GM23338 (cell line): ENCODE measurements at regions not wholly inside any gene's neighbourhood (a gene's known extent, or its start where the extent isn't known, plus 50 kb on each side); places are given as distances from the start of the nearest gene placed in this dataset.

Experiments used
- ATAC-seq: fragments of 200-7000 bp; cut with Tn5 transposase; 3 replicates; pipeline ENCODE4 v1.9.1; 2020
- DNase-seq: peaks from one replicate; pipeline ENCODE4 v3.0.0-alpha.2; 2015; ENCODE audit warnings: low spot score
- H2AFZ ChIP-seq: fragments of 200-600 bp; sonication (generic); 2 replicates; pipeline ENCODE4 v1.8.0; 2016; ENCODE audit warnings: antibody characterized with exemption, mild to moderate bottlenecking, moderate library complexity
- H3F3A ChIP-seq: fragments of 200-600 bp; sonication (generic); replicated peaks from 2 replicates; pipeline ENCODE4 v1.8.0; 2017; ENCODE audit warnings: antibody characterized with exemption, mixed run types, low read depth
- H3K27ac ChIP-seq: fragments of 200-600 bp; sonication (generic); 2 replicates; pipeline ENCODE4 v1.6.1; 2016; ENCODE audit warnings: low read depth
- H3K27me3 ChIP-seq: fragments of 200-600 bp; sonication (generic); 2 replicates; pipeline ENCODE4 v1.8.0; 2016; ENCODE audit warnings: mild to moderate bottlenecking, mixed run types, moderate library complexity; ENCODE audit not compliant: insufficient read depth
- H3K36me3 ChIP-seq: fragments of 200-600 bp; sonication (generic); 2 replicates; pipeline ENCODE4 v1.8.0; 2016; ENCODE audit warnings: mild to moderate bottlenecking; ENCODE audit not compliant: insufficient read depth
- H3K4me1 ChIP-seq: fragments of 200-600 bp; sonication (generic); 2 replicates; pipeline ENCODE4 v1.8.0; 2016; ENCODE audit warnings: mild to moderate bottlenecking, moderate library complexity; ENCODE audit not compliant: insufficient read depth
- H3K4me2 ChIP-seq: fragments of 200-600 bp; sonication (generic); 2 replicates; pipeline ENCODE4 v1.7.1; 2017; ENCODE audit warnings: mixed run types
- H3K4me3 ChIP-seq: fragments of 200-600 bp; sonication (generic); 2 replicates; pipeline ENCODE4 v1.6.1; 2016; ENCODE audit warnings: mixed run types
- H3K79me2 ChIP-seq: fragments of 200-600 bp; sonication (generic); replicated peaks from 2 replicates; pipeline ENCODE4 v1.8.0; 2017; ENCODE audit warnings: mild to moderate bottlenecking; ENCODE audit not compliant: insufficient read depth
- H3K9me2 ChIP-seq: fragments of 200-600 bp; sonication (generic); 2 replicates; pipeline ENCODE4 v1.8.0; 2017; ENCODE audit not compliant: insufficient read depth
- H4K20me1 ChIP-seq: fragments of 200-600 bp; sonication (generic); replicated peaks from 2 replicates; pipeline ENCODE4 v1.8.0; 2017; ENCODE audit warnings: mild to moderate bottlenecking; ENCODE audit not compliant: insufficient read depth
- H3K27ac Mint-ChIP-seq: 2 replicates; pipeline ENCODE4 v1.8.0; 2020; ENCODE audit warnings: inconsistent platforms, mild to moderate bottlenecking, moderate library complexity, mixed read lengths
- H3K27me3 Mint-ChIP-seq: 3 replicates; pipeline ENCODE4 v1.8.0; 2022; ENCODE audit warnings: low read depth, mild to moderate bottlenecking, moderate library complexity, mixed read lengths, inconsistent platforms; ENCODE audit not compliant: insufficient read depth, poor library complexity
- H3K36me3 Mint-ChIP-seq: 3 replicates; pipeline ENCODE4 v1.8.0; 2021; ENCODE audit warnings: low read depth, mild to moderate bottlenecking, inconsistent platforms, moderate library complexity, mixed read lengths
- H3K4me1 Mint-ChIP-seq: 3 replicates; pipeline ENCODE4 v1.8.0; 2020; ENCODE audit warnings: mild to moderate bottlenecking, inconsistent platforms, mixed read lengths
- H3K4me3 Mint-ChIP-seq: 3 replicates; pipeline ENCODE4 v1.8.0; 2021; ENCODE audit warnings: moderate library complexity, mild to moderate bottlenecking, inconsistent platforms, mixed read lengths
- H3K9me3 Mint-ChIP-seq: 3 replicates; pipeline ENCODE4 v1.8.0; 2020; ENCODE audit warnings: moderate library complexity, mild to moderate bottlenecking, inconsistent platforms, mixed read lengths
- CREB1 ChIP-seq: fragments of 250-450 bp; sonication (Bioruptor Pico); IDR thresholded peaks from 2 replicates; pipeline ENCODE4 v1.5.0; 2020; ENCODE audit warnings: low read depth, mild to moderate bottlenecking, moderate library complexity
- EZH2 ChIP-seq: fragments of 200-600 bp; sonication (generic); IDR thresholded peaks from one replicate; pipeline ENCODE4 v1.8.0; 2017; ENCODE audit warnings: antibody characterized with exemption, mild to moderate bottlenecking, low read depth; ENCODE audit not compliant: unreplicated experiment
- EZH2phosphoT487 ChIP-seq: fragments of 200-600 bp; sonication (generic); IDR thresholded peaks from one replicate; pipeline ENCODE4 v1.8.1; 2018; ENCODE audit warnings: antibody characterized with exemption; ENCODE audit not compliant: unreplicated experiment
- JUNB ChIP-seq: IDR thresholded peaks from one replicate; pipeline ENCODE4 v1.6.1; 2016; ENCODE audit warnings: antibody characterized with exemption; ENCODE audit not compliant: unreplicated experiment
- NANOG ChIP-seq: IDR thresholded peaks from 2 replicates; pipeline ENCODE4 v1.6.1; 2016; ENCODE audit warnings: antibody characterized with exemption, borderline replicate concordance
- POLR2AphosphoS5 ChIP-seq: IDR thresholded peaks from 2 replicates; pipeline ENCODE4 v1.6.1; 2016; ENCODE audit warnings: antibody characterized with exemption, low read depth
- STAT1 ChIP-seq: IDR thresholded peaks from one replicate; pipeline ENCODE4 v1.6.1; 2016; ENCODE audit warnings: antibody characterized with exemption; ENCODE audit not compliant: unreplicated experiment
- ZNF114 ChIP-seq: fragments of 250-450 bp; sonication (Bioruptor Pico); IDR thresholded peaks from 2 replicates; pipeline ENCODE4 v1.5.0; 2020; ENCODE audit warnings: mild to moderate bottlenecking, moderate library complexity
- ZNF331 ChIP-seq: fragments of 250-450 bp; sonication (Bioruptor Pico); IDR thresholded peaks from 2 replicates; pipeline ENCODE4 v1.5.0; 2020; ENCODE audit warnings: low read depth, mild to moderate bottlenecking, moderate library complexity
- TF ChIP-seq, protein P1 (sequence below): IDR thresholded peaks from one replicate; pipeline ENCODE4 v1.6.1; 2018; ENCODE audit warnings: antibody characterized with exemption; ENCODE audit not compliant: unreplicated experiment
- TF ChIP-seq, protein P2 (sequence below): IDR thresholded peaks from 2 replicates; pipeline ENCODE4 v1.6.1; 2016; ENCODE audit warnings: antibody characterized with exemption
- TF ChIP-seq, protein P3 (sequence below): fragments of 250-450 bp; sonication (Bioruptor Pico); IDR thresholded peaks from 2 replicates; pipeline ENCODE4 v1.5.0; 2020; ENCODE audit warnings: mild to moderate bottlenecking, moderate library complexity
- TF ChIP-seq, protein P4 (sequence below), 2 experiments: fragments of 200-600 bp in 1 of 2; sonication (generic) in 1 of 2; conservative IDR thresholded peaks; 2 replicates each; pipeline versions ENCODE4 v1.5.1 to v1.6.1; 2016 to 2017; ENCODE audit warnings: antibody characterized with exemption in 2 of 2, low read depth in 2 of 2, mild to moderate bottlenecking in 2 of 2, moderate library complexity in 1 of 2

- Mint-ChIP-seq H3K4me3 (no peak overlapping the region), H3K9me3 (peaks cover 6% of the 10 kb centered on the region; the same call in 2 of the 3 replicates), H3K36me3 (peaks cover 6% of the 10 kb centered on the region; the same call in 2 of the 3 replicates), H3K4me1 (peaks cover 26% of the 10 kb centered on the region), H3K27ac (no peak overlapping the region), H3K27me3 (no peaks in the 10 kb centered on the region)
- ATAC-seq: no peak
- TF ChIP-seq, protein P1, sequence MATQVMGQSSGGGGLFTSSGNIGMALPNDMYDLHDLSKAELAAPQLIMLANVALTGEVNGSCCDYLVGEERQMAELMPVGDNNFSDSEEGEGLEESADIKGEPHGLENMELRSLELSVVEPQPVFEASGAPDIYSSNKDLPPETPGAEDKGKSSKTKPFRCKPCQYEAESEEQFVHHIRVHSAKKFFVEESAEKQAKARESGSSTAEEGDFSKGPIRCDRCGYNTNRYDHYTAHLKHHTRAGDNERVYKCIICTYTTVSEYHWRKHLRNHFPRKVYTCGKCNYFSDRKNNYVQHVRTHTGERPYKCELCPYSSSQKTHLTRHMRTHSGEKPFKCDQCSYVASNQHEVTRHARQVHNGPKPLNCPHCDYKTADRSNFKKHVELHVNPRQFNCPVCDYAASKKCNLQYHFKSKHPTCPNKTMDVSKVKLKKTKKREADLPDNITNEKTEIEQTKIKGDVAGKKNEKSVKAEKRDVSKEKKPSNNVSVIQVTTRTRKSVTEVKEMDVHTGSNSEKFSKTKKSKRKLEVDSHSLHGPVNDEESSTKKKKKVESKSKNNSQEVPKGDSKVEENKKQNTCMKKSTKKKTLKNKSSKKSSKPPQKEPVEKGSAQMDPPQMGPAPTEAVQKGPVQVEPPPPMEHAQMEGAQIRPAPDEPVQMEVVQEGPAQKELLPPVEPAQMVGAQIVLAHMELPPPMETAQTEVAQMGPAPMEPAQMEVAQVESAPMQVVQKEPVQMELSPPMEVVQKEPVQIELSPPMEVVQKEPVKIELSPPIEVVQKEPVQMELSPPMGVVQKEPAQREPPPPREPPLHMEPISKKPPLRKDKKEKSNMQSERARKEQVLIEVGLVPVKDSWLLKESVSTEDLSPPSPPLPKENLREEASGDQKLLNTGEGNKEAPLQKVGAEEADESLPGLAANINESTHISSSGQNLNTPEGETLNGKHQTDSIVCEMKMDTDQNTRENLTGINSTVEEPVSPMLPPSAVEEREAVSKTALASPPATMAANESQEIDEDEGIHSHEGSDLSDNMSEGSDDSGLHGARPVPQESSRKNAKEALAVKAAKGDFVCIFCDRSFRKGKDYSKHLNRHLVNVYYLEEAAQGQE: no peak
- TF ChIP-seq EZH2phosphoT487 (no peak), NANOG (no peak), CREB1 (CRISPR knock-in tag) (no peak), EZH2 (no peak), STAT1 (no peak), JUNB (no peak), ZNF331 (CRISPR knock-in tag) (no peak), ZNF114 (no peak), POLR2AphosphoS5 (no peak)
- TF ChIP-seq, protein P2, sequence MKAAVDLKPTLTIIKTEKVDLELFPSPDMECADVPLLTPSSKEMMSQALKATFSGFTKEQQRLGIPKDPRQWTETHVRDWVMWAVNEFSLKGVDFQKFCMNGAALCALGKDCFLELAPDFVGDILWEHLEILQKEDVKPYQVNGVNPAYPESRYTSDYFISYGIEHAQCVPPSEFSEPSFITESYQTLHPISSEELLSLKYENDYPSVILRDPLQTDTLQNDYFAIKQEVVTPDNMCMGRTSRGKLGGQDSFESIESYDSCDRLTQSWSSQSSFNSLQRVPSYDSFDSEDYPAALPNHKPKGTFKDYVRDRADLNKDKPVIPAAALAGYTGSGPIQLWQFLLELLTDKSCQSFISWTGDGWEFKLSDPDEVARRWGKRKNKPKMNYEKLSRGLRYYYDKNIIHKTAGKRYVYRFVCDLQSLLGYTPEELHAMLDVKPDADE: no peak
- TF ChIP-seq, protein P3, sequence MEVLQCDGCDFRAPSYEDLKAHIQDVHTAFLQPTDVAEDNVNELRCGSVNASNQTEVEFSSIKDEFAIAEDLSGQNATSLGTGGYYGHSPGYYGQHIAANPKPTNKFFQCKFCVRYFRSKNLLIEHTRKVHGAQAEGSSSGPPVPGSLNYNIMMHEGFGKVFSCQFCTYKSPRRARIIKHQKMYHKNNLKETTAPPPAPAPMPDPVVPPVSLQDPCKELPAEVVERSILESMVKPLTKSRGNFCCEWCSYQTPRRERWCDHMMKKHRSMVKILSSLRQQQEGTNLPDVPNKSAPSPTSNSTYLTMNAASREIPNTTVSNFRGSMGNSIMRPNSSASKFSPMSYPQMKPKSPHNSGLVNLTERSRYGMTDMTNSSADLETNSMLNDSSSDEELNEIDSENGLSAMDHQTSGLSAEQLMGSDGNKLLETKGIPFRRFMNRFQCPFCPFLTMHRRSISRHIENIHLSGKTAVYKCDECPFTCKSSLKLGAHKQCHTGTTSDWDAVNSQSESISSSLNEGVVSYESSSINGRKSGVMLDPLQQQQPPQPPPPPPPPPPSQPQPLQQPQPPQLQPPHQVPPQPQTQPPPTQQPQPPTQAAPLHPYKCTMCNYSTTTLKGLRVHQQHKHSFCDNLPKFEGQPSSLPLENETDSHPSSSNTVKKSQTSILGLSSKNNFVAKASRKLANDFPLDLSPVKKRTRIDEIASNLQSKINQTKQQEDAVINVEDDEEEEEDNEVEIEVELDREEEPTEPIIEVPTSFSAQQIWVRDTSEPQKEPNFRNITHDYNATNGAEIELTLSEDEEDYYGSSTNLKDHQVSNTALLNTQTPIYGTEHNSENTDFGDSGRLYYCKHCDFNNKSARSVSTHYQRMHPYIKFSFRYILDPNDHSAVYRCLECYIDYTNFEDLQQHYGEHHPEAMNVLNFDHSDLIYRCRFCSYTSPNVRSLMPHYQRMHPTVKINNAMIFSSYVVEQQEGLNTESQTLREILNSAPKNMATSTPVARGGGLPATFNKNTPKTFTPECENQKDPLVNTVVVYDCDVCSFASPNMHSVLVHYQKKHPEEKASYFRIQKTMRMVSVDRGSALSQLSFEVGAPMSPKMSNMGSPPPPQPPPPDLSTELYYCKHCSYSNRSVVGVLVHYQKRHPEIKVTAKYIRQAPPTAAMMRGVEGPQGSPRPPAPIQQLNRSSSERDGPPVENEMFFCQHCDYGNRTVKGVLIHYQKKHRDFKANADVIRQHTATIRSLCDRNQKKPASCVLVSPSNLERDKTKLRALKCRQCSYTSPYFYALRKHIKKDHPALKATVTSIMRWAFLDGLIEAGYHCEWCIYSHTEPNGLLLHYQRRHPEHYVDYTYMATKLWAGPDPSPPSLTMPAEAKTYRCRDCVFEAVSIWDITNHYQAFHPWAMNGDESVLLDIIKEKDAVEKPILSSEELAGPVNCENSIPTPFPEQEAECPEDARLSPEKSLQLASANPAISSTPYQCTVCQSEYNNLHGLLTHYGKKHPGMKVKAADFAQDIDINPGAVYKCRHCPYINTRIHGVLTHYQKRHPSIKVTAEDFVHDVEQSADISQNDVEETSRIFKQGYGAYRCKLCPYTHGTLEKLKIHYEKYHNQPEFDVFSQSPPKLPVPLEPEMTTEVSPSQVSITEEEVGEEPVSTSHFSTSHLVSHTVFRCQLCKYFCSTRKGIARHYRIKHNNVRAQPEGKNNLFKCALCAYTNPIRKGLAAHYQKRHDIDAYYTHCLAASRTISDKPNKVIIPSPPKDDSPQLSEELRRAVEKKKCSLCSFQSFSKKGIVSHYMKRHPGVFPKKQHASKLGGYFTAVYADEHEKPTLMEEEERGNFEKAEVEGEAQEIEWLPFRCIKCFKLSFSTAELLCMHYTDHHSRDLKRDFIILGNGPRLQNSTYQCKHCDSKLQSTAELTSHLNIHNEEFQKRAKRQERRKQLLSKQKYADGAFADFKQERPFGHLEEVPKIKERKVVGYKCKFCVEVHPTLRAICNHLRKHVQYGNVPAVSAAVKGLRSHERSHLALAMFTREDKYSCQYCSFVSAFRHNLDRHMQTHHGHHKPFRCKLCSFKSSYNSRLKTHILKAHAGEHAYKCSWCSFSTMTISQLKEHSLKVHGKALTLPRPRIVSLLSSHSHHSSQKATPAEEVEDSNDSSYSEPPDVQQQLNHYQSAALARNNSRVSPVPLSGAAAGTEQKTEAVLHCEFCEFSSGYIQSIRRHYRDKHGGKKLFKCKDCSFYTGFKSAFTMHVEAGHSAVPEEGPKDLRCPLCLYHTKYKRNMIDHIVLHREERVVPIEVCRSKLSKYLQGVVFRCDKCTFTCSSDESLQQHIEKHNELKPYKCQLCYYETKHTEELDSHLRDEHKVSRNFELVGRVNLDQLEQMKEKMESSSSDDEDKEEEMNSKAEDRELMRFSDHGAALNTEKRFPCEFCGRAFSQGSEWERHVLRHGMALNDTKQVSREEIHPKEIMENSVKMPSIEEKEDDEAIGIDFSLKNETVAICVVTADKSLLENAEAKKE (CRISPR knock-in tag): no peak
- TF ChIP-seq, protein P4, sequence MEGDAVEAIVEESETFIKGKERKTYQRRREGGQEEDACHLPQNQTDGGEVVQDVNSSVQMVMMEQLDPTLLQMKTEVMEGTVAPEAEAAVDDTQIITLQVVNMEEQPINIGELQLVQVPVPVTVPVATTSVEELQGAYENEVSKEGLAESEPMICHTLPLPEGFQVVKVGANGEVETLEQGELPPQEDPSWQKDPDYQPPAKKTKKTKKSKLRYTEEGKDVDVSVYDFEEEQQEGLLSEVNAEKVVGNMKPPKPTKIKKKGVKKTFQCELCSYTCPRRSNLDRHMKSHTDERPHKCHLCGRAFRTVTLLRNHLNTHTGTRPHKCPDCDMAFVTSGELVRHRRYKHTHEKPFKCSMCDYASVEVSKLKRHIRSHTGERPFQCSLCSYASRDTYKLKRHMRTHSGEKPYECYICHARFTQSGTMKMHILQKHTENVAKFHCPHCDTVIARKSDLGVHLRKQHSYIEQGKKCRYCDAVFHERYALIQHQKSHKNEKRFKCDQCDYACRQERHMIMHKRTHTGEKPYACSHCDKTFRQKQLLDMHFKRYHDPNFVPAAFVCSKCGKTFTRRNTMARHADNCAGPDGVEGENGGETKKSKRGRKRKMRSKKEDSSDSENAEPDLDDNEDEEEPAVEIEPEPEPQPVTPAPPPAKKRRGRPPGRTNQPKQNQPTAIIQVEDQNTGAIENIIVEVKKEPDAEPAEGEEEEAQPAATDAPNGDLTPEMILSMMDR (conservative IDR thresholded peaks at IDR 0.05; ENCODE audit: low read depth in 2 of 2): no peak
- Histone ChIP-seq H4K20me1 (no peaks in the 10 kb centered on the region), H2AFZ (no peak overlapping the region), H3K4me3 (no peak overlapping the region), H3K36me3 (no peaks in the 10 kb centered on the region), H3K9me2 (no peaks in the 10 kb centered on the region; the same call in 1 of the 2 replicates), H3K27me3 (no peaks in the 10 kb centered on the region), H3K79me2 (no peaks in the 10 kb centered on the region), H3K27ac (no peak overlapping the region), H3K4me2 (no peak overlapping the region), H3K4me1 (peaks cover 12% of the 10 kb centered on the region), H3F3A (no peaks in the 10 kb centered on the region)
- no peak for DNase-seq
These were observed 88.1 kb upstream of the IFNGR1 start for GRCh38 chr6:137307163-137307854.
